Natural killer cell (primary cell): ENCODE measurements at regions not wholly inside any gene's neighbourhood (a gene's known extent, or its start where the extent isn't known, plus 50 kb on each side); places are given as distances from the start of the nearest gene placed in this dataset.

ENCODE experiments used
- ATAC-seq, 3 donors: fragments of 150-1000 bp in 2 of 3; fragments of 200-7000 bp in 1 of 3; cut with Tn5 transposase; 1 replicate in 1 of 3; 2 replicates in 2 of 3; pipeline ENCODE4 v1.10.0; 2021; ENCODE audit warnings: mild to moderate bottlenecking in 2 of 3, moderate library complexity in 2 of 3
- DNase-seq, 2 donors: peaks; one replicate each; pipeline versions ENCODE4 v3.0.0 to v3.0.0-alpha.2; 2013 to 2021; ENCODE audit warnings: mixed read lengths in 1 of 2
- H3K27ac ChIP-seq: one replicate; pipeline ENCODE4 v1.5.1; 2013; ENCODE audit warnings: mild to moderate bottlenecking, low read length
- H3K27me3 ChIP-seq: one replicate; pipeline ENCODE4 v1.6.1; 2013; ENCODE audit warnings: low read length; ENCODE audit not compliant: control insufficient read depth, insufficient read depth
- H3K36me3 ChIP-seq: one replicate; pipeline ENCODE4 v1.6.1; 2013; ENCODE audit warnings: low read length; ENCODE audit not compliant: control insufficient read depth, insufficient read depth
- H3K4me1 ChIP-seq: one replicate; pipeline ENCODE4 v1.6.1; 2013; ENCODE audit warnings: low read length; ENCODE audit not compliant: control insufficient read depth, insufficient read depth
- H3K4me3 ChIP-seq: one replicate; pipeline ENCODE4 v1.5.1; 2013; ENCODE audit warnings: low read length
- H3K9me3 ChIP-seq: one replicate; pipeline ENCODE4 v1.6.1; 2013; ENCODE audit warnings: low read length; ENCODE audit not compliant: control insufficient read depth, insufficient read depth
- H3K27ac Mint-ChIP-seq, 2 donors: one replicate each; pipeline ENCODE4 v1.8.0; 2022; ENCODE audit warnings: mild to moderate bottlenecking in 2 of 2, mixed read lengths in 2 of 2, moderate library complexity in 1 of 2
- H3K27me3 Mint-ChIP-seq, 2 donors: one replicate each; pipeline ENCODE4 v1.8.0; 2022; ENCODE audit warnings: low read depth in 2 of 2, mixed read lengths in 2 of 2
- H3K36me3 Mint-ChIP-seq: one replicate; pipeline ENCODE4 v1.8.0; 2022; ENCODE audit warnings: mixed read lengths
- H3K4me1 Mint-ChIP-seq, 2 donors: one replicate each; pipeline ENCODE4 v1.8.0; 2022; ENCODE audit warnings: mixed read lengths in 2 of 2
- H3K4me3 Mint-ChIP-seq: one replicate; pipeline ENCODE4 v1.8.0; 2022; ENCODE audit warnings: mild to moderate bottlenecking, moderate library complexity, mixed read lengths
- H3K9me3 Mint-ChIP-seq, 2 donors: one replicate each; pipeline ENCODE4 v1.8.0; 2022; ENCODE audit warnings: mixed read lengths in 2 of 2
- WGBS: methylation state at CpG from one replicate; pipeline ENCODE4 v1.1.7; 2013; ENCODE audit warnings: missing lambda C conversion rate; ENCODE audit not compliant: insufficient coverage; 5-methylcytosine and 5-hydroxymethylcytosine counted together
- intact Hi-C: fragments of 100-400 bp; cut with micrococcal nuclease; formaldehyde crosslinking; loops from one replicate; pipeline ENCODE4 v1.14.2; 2022
- TF ChIP-seq, protein P1 (sequence below): fragments of 200-600 bp; IDR thresholded peaks from one replicate; pipeline ENCODE4 v1.8.0; 2022; ENCODE audit warnings: antibody characterized with exemption

DNA sequence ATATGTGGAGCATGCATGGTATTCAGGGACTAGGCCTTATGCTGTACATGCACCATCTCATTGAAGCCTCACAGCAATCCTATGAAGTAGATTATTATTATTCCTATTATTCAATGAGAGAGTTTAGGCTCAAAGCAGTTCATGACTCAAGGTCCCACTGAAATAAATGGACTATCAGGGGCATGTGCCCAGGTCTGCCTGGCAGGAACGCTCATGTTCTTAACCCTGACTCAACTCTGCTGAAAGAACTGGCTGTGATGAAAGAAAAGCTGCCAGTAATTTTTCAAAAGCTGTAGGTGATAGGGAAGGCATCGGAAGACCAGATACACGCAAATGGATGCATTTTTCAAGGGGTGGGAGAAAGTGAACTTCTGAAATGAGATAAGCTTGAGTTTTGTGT lies 243.4 kb downstream of the PTTG2 start:
- no peak overlapping the region for H3K27ac Mint-ChIP-seq
- TF ChIP-seq, protein P1, sequence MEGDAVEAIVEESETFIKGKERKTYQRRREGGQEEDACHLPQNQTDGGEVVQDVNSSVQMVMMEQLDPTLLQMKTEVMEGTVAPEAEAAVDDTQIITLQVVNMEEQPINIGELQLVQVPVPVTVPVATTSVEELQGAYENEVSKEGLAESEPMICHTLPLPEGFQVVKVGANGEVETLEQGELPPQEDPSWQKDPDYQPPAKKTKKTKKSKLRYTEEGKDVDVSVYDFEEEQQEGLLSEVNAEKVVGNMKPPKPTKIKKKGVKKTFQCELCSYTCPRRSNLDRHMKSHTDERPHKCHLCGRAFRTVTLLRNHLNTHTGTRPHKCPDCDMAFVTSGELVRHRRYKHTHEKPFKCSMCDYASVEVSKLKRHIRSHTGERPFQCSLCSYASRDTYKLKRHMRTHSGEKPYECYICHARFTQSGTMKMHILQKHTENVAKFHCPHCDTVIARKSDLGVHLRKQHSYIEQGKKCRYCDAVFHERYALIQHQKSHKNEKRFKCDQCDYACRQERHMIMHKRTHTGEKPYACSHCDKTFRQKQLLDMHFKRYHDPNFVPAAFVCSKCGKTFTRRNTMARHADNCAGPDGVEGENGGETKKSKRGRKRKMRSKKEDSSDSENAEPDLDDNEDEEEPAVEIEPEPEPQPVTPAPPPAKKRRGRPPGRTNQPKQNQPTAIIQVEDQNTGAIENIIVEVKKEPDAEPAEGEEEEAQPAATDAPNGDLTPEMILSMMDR, result no peak
- 94% methylated on average over 3 of the region's 3 CpGs for WGBS
- Histone ChIP-seq H3K9me3 (no peaks in the 10 kb centered on the region), H3K36me3 (no peaks in the 10 kb centered on the region), H3K27ac (no peak overlapping the region), H3K27me3 (no peaks in the 10 kb centered on the region), H3K4me3 (no peak overlapping the region), H3K4me1 (no peaks in the 10 kb centered on the region)
- ATAC-seq (no peak), DNase-seq (no peak)
- intact Hi-C loops, result no loop called here
- no peaks in the 10 kb centered on the region for H3K27me3 Mint-ChIP-seq
- H3K36me3 Mint-ChIP-seq, result no peaks in the 10 kb centered on the region
- H3K4me1 Mint-ChIP-seq, result no peaks in the 10 kb centered on the region
- H3K9me3 Mint-ChIP-seq, result no peaks in the 10 kb centered on the region
- no peak overlapping the region for H3K4me3 Mint-ChIP-seq

DNA sequence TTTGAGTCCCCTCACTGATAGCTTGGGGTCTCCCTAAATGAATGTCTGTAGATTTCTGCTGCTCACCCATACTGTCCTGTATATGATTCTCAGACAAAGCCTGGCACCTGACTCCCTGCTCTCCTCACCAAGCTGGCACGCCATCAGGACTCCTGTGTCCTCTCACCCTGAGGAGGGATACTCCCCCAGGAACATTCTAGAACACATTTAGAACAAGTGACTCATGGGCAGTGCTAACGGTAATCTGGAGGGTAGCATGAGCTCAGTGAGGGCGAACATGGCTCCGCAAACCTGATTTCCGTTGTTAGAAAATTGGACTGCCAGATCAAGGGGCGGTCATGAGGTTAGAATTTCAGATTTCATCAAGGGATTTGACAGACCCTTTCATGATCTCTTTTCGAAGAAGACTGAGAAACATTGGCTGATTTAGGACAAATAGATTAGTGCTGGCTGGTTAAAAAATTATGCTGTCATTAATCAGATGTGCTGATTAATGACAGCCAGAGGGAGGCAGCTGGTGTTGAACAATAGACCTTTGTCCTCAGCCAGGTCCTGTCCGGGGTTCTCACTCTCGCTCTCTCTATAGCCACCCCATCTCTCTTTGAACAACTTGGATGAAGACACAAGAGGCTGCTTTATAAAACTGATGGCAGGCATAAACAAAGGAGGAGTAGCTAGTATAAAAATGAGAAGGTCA lies 244.3 kb downstream of the PTTG2 start:
- no peaks in the 10 kb centered on the region for H3K36me3 Mint-ChIP-seq
- DNase-seq, result no peak
- 97% methylated on average over 8 of the region's 9 CpGs for WGBS

DNA sequence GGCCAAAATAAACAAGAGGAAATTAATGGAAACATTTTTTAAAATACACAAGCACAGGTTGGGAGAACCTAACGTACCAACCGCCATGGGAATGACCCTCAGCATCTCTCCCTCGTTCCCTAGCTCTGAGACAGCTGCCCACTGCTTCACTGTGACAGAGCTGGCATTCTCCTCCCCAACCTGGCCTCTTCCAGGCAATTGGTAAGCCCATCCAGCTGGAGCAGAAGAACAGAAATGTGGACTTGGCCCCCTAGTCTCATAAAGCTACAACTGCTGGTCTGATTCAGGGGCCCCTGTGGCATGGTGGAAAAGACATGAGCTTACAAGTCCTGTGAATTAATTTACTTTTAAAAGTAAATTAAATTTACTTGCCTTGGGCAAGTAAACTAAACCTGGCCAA lies 245.1 kb downstream of the PTTG2 start:
- WGBS, result 90% methylated on average over 3 of the region's 3 CpGs
- Mint-ChIP-seq H3K4me3 (no peak overlapping the region), H3K27ac (no peak overlapping the region), H3K27me3 (no peaks in the 10 kb centered on the region), H3K4me1 (no peaks in the 10 kb centered on the region), H3K9me3 (no peaks in the 10 kb centered on the region), H3K36me3 (no peaks in the 10 kb centered on the region)
- DNase-seq (no peak), ATAC-seq (no peak)
- TF ChIP-seq, protein P1, result no peak
- no peaks in the 10 kb centered on the region for H3K36me3 ChIP-seq
- no peak overlapping the region for H3K27ac ChIP-seq
- H3K27me3 ChIP-seq, result no peaks in the 10 kb centered on the region
- H3K4me3 ChIP-seq, result no peak overlapping the region
- intact Hi-C loops, result no loop called here
- no peaks in the 10 kb centered on the region for H3K9me3 ChIP-seq
- H3K4me1 ChIP-seq, result no peaks in the 10 kb centered on the region

More for the DNA sequence above, 244.3 kb downstream of the PTTG2 start:
- intact Hi-C loops, result no loop called here
- Histone ChIP-seq H3K36me3 (no peaks in the 10 kb centered on the region), H3K27ac (no peak overlapping the region), H3K4me3 (no peak overlapping the region), H3K27me3 (no peaks in the 10 kb centered on the region), H3K9me3 (no peaks in the 10 kb centered on the region), H3K4me1 (no peaks in the 10 kb centered on the region)
- no peaks in the 10 kb centered on the region for H3K9me3 Mint-ChIP-seq
- H3K4me1 Mint-ChIP-seq, result no peaks in the 10 kb centered on the region
- H3K4me3 Mint-ChIP-seq, result no peak overlapping the region
- no peak overlapping the region for H3K27ac Mint-ChIP-seq
- no peaks in the 10 kb centered on the region for H3K27me3 Mint-ChIP-seq
- no peak for ATAC-seq
- TF ChIP-seq, protein P1, result no peak

DNA sequence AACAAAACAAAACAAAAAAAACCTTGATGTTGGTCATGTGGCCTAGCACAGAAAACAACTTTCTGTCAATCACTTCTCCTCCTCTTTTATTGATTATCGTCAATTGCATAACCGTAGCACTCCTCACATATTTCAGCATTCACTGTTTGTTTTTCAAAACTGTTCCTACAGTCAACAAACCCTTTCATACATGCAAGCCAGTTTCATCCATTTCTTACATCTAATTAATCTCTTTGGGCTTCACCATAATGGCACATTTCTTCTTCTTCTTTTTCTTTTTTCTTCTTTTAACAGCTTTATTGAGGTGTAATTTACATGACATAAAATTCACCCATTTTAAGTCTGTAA lies 246.9 kb downstream of the PTTG2 start:
- DNase-seq, result no peak
- no peaks in the 10 kb centered on the region for H3K4me1 ChIP-seq
- intact Hi-C loops, result no loop called here
- 96% methylated on average over 2 of the region's 2 CpGs for WGBS
- H3K4me3 Mint-ChIP-seq, result no peak overlapping the region
- TF ChIP-seq, protein P1, result no peak
- H3K27me3 Mint-ChIP-seq, result no peaks in the 10 kb centered on the region
- ATAC-seq, result no peak
- no peaks in the 10 kb centered on the region for H3K27me3 ChIP-seq
- no peaks in the 10 kb centered on the region for H3K36me3 ChIP-seq
- no peaks in the 10 kb centered on the region for H3K9me3 ChIP-seq
- H3K36me3 Mint-ChIP-seq, result no peaks in the 10 kb centered on the region
- H3K4me3 ChIP-seq, result no peak overlapping the region
- no peaks in the 10 kb centered on the region for H3K9me3 Mint-ChIP-seq
- no peak overlapping the region for H3K27ac ChIP-seq
- no peaks in the 10 kb centered on the region for H3K4me1 Mint-ChIP-seq
- no peak overlapping the region for H3K27ac Mint-ChIP-seq
